AG09309 (cell line): ENCODE measurements at regions not wholly inside any gene's neighbourhood (a gene's known extent, or its start where the extent isn't known, plus 50 kb on each side); places are given as distances from the start of the nearest gene placed in this dataset.

Source experiments
- DNase-seq: peaks from one replicate; pipeline ENCODE4 v3.0.0-alpha.2; 2010; ENCODE audit warnings: low read depth
- H3K4me3 ChIP-seq: 2 replicates; pipeline ENCODE4 v1.5.1; 2011; ENCODE audit warnings: mild to moderate bottlenecking, low read depth, low read length, moderate library complexity; ENCODE audit not compliant: control insufficient read depth
- TF ChIP-seq, protein P1 (sequence below): IDR thresholded peaks from 2 replicates; pipeline ENCODE4 v1.5.1; 2011; ENCODE audit warnings: mild to moderate bottlenecking, low read depth, low read length, inconsistent platforms; ENCODE audit not compliant: insufficient read depth, control insufficient read depth; ENCODE audit errors: missing control alignments

DNA sequence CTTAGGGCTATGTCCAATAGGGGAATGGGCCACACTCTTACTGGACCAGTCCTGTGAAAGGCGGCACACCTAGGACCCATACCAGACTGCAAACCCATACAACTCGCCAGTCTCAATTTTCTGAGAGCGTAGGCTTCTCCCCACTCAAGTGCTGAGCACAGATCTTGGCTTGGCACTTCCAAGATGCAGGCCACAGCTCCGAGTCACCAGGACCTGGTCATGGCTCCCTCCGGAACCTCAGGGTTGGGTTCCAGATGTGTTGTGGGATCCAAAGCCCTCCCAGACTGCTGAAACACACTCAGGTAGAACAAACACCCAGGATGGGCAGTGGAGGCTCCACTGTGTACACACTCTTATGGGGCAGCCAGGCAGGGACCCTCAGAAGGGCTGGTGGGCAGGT, 103.3 kb downstream of the TMEM144 start:
- TF ChIP-seq, protein P1, sequence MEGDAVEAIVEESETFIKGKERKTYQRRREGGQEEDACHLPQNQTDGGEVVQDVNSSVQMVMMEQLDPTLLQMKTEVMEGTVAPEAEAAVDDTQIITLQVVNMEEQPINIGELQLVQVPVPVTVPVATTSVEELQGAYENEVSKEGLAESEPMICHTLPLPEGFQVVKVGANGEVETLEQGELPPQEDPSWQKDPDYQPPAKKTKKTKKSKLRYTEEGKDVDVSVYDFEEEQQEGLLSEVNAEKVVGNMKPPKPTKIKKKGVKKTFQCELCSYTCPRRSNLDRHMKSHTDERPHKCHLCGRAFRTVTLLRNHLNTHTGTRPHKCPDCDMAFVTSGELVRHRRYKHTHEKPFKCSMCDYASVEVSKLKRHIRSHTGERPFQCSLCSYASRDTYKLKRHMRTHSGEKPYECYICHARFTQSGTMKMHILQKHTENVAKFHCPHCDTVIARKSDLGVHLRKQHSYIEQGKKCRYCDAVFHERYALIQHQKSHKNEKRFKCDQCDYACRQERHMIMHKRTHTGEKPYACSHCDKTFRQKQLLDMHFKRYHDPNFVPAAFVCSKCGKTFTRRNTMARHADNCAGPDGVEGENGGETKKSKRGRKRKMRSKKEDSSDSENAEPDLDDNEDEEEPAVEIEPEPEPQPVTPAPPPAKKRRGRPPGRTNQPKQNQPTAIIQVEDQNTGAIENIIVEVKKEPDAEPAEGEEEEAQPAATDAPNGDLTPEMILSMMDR: no peak
- DNase-seq: no peak
- H3K4me3 ChIP-seq: no peak overlapping the region

DNA sequence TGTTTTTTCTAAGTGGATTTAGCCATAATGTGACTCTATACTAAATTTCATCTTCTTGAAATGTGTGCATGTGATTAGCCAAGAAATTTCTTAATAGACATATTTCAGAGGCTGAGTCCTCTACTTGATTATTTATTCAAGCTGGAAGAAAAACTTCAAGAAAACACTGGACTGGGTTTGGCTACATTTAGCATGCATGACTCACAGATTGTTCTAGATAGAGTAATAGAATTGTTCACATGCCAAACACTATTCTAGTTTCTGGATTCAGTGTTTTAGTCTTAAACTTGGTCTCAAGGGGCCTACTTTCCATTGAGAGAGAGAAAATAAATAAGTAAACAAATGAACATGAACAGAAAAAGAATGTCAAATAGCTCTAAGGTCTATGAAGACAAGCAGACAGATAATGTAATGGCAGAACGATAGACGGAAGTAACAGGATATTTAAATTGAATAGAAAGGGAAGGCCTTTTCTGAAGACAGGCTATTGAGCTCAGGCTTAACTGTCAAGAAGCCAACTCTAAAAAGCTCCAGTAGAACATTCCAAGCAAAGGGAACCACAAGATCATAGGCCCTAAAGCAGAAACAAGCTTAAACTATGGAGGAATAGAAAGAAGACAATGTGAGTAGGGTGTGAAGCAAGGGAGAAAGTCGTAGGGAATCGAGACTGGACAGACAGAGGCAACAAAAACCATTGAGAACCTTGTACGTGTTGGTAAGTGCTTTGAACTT, 104.6 kb downstream of the TMEM144 start:
- TF ChIP-seq, protein P1: no peak
- no peak overlapping the region for H3K4me3 ChIP-seq
- DNase-seq: peak; percentile 95

DNA sequence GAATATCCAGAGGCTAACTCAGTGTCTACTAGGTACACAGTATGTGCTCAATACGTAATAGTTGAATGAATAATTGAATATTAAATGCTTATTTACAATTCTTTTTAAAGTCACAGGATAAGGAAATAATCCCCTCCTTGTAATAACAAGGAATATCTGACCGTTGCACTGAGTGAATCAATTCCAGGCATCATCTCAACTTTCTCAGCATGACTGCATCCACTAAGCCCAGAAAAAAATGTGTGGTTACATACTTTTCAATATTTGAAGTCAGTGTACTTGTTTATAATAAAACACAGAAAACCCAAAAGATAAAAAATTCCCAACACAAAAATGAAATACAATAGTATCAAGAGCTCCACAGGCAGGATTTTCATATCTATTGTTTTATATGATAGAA, 105.4 kb downstream of the TMEM144 start:
- no peak overlapping the region for H3K4me3 ChIP-seq
- DNase-seq: peak; percentile 74
- TF ChIP-seq, protein P1: no peak

DNA sequence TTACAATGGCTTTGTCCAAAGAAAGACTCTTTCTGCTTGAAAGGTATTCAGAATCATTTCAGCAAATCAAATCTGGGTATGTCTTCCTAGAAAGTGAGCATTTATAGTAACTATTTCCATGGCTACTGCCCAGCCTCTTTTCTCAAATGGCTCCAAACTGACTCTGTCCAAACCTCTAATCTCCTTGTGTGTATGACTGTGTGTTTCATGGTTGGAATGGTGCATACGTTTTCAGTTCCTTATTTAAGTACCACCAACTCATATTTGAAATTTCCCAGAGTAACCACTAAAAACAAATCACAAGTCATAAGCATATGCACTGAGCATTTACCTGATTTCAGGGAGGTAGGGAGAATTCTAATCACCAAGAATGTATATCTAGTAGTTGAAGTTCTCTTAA, 106.0 kb downstream of the TMEM144 start:
- no peak overlapping the region for H3K4me3 ChIP-seq
- no peak for DNase-seq
- TF ChIP-seq, protein P1: no peak

DNA sequence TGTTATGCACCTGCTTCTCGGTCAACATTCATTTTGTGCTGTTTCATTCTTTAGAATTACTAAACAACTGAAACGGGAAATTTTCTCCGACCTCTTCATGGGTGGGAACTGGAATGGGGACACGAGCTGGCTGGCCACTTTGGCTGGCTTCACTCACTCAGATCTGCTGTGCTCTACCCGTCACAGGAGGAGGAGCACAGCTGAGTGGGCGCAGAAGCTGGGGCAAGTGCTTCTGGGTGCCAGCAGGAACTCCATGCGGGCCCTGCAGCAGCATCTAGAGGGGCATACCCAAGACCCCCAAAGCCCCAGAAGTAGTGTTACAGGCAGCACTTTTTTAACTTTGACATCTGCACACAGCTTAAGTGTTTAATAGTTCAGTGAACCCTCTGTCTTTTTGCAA, 109.6 kb downstream of the TMEM144 start:
- TF ChIP-seq, protein P1: no peak
- H3K4me3 ChIP-seq: no peak overlapping the region
- DNase-seq: no peak

DNA sequence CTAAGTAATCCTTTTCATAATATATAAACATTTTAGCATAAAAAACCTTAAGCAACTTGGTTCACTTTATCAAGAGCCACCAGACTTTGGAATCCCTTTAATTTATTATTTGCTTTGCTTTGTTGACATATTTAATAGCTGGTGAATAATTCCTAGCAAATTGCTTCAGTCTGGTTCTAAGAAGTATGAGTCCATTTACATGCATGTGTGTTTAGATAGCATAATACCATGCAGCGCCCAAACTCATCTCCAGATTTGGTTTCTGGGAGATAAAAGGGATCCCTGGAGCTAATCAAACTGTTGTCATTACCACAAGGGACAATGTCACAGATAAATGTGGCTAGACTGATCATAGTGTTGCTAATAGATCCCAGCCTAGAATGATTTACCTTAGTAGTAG, 111.8 kb downstream of the TMEM144 start:
- DNase-seq: peak; percentile 59
- H3K4me3 ChIP-seq: no peak overlapping the region
- TF ChIP-seq, protein P1: no peak
